ENCODE measurements at regions not wholly inside any gene's neighbourhood (a gene's known extent, or its start where the extent isn't known, plus 50 kb on each side); places are given as distances from the start of the nearest gene placed in this dataset.

DNA sequence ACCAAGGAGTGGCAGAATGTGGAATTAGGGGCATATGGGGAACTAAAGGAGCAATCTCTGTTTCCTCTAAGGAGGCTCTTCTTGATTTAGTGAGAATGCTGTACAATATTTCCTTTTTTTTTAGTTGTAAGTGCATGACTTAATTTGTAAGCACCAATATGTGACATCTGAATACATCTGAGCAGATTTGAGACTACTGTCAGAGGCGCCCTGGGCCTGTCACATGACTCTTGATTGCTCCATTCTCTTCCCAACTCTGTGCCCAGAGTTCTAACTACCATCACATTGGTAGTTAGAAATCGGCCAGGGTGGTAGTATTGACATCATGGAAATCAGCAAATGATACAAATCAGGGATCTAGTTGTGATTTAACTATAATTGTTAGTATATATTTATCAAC, 110.1 kb upstream of the LMO4 start:
- TF ChIP-seq, protein P1, sequence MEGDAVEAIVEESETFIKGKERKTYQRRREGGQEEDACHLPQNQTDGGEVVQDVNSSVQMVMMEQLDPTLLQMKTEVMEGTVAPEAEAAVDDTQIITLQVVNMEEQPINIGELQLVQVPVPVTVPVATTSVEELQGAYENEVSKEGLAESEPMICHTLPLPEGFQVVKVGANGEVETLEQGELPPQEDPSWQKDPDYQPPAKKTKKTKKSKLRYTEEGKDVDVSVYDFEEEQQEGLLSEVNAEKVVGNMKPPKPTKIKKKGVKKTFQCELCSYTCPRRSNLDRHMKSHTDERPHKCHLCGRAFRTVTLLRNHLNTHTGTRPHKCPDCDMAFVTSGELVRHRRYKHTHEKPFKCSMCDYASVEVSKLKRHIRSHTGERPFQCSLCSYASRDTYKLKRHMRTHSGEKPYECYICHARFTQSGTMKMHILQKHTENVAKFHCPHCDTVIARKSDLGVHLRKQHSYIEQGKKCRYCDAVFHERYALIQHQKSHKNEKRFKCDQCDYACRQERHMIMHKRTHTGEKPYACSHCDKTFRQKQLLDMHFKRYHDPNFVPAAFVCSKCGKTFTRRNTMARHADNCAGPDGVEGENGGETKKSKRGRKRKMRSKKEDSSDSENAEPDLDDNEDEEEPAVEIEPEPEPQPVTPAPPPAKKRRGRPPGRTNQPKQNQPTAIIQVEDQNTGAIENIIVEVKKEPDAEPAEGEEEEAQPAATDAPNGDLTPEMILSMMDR (IDR thresholded peaks at IDR 0.05; ENCODE audit: low read length): no peak
- TF ChIP-seq EZH2 (IDR thresholded peaks at IDR 0.05; ENCODE audit: borderline replicate concordance, low read length): no peak

Data from OCI-LY1 (cell line).